Stomach (tissue), 8 donors: ENCODE measurements at regions not wholly inside any gene's neighbourhood (a gene's known extent, or its start where the extent isn't known, plus 50 kb on each side); places are given as distances from the start of the nearest gene placed in this dataset.

Experiments used
- DNase-seq, 2 donors: peaks; one replicate each; pipeline versions ENCODE4 v3.0.0 to v3.0.0-alpha.2; 2013 to 2019
- H3K27ac ChIP-seq, 5 donors: fragments of 200-600 bp in 4 of 5; sonication (generic) in 4 of 5; one replicate each; pipeline ENCODE4 v1.5.1; 2013 to 2019; ENCODE audit warnings: mild to moderate bottlenecking in 1 of 5, moderate library complexity in 1 of 5
- H3K27me3 ChIP-seq, 3 donors: fragments of 200-600 bp; sonication (generic); one replicate each; pipeline ENCODE4 v1.5.1; 2017 to 2019; ENCODE audit warnings: mixed run types in 1 of 3
- H3K36me3 ChIP-seq, 4 donors: fragments of 200-600 bp; sonication (generic); 1 replicate in 3 of 4; 2 replicates in 1 of 4; pipeline ENCODE4 v1.5.1; 2016 to 2019
- H3K4me1 ChIP-seq, 4 donors: fragments of 200-600 bp; sonication (generic); one replicate each; pipeline ENCODE4 v1.5.1; 2016 to 2019
- H3K4me3 ChIP-seq, 4 donors: fragments of 200-600 bp; sonication (generic) in 3 of 4; one replicate each; pipeline ENCODE4 v1.5.1; 2016 to 2019; ENCODE audit warnings: mild to moderate bottlenecking in 1 of 4
- H3K9me3 ChIP-seq, 4 donors: fragments of 200-600 bp; sonication (generic); one replicate each; pipeline ENCODE4 v1.5.1; 2016 to 2019
- EP300 ChIP-seq: sonication (generic); formaldehyde crosslinking; IDR thresholded peaks from one replicate; pipeline ENCODE4 v1.6.1; 2017; ENCODE audit warnings: antibody characterized with exemption
- POLR2A ChIP-seq, 4 donors: fragments of 450-650 bp; IDR thresholded peaks; one replicate each; pipeline ENCODE4 v1.6.1; 2016; ENCODE audit warnings: antibody characterized with exemption in 4 of 4, control low read depth in 2 of 4, mild to moderate bottlenecking in 1 of 4, moderate library complexity in 1 of 4
- POLR2AphosphoS5 ChIP-seq, 3 donors: sonication (generic); formaldehyde crosslinking; IDR thresholded peaks; one replicate each; pipeline ENCODE4 v1.6.1; 2016; ENCODE audit warnings: antibody characterized with exemption in 3 of 3
- WGBS, 5 donors: extraction: QIAGEN DNeasy Blood & Tissue Kit in 3 of 5; methylation state at CpG; one replicate each; pipeline versions ENCODE4 v1.1.5 to v1.1.7; 2013 to 2018; 5-methylcytosine and 5-hydroxymethylcytosine counted together
- intact Hi-C: fragments of 100-400 bp; cut with DNase I; formaldehyde crosslinking; loops from one replicate; pipeline ENCODE4 v1.15.1; 2023; ENCODE audit warnings: low total_unique reads
- TF ChIP-seq, protein P1 (sequence below), 7 experiments: fragments of 450-650 bp in 4 of 7; fragments of 200-600 bp in 3 of 7; sonication (generic) in 3 of 7; IDR thresholded peaks; one replicate each; pipeline ENCODE4 v1.5.1; 2016 to 2019; ENCODE audit warnings: antibody characterized with exemption in 7 of 7, control low read depth in 2 of 7, mild to moderate bottlenecking in 1 of 7
- donor health status: healthy with polysubstance abuse.
- donor health status: Bipolar disorder and iron deficiency.
- donor health status: healthy.

DNA sequence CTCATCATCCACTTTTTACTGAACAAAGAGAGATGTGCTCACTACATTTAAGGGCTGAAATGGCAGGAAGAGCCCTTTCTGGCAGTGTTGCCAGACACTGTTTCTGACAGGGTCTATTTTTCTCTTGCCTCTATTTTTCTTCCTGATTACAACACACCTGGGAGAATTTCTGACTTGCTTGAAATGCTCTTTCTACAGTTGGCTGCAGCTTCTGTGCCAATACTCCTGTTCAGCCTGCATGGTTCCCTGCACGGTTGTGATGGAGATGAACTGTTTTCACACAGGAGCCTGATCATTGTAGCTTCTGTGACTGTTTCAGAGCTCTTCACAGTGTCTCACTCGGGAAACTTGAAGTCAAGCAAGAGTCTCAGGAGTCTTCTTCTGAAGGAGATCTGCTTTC, 83.0 kb upstream of the DLG1 start:
- Histone ChIP-seq H3K27me3 (no peaks in the 10 kb centered on the region), H3K4me1 (no peaks in the 10 kb centered on the region), H3K36me3 (no peaks in the 10 kb centered on the region), H3K9me3 (peaks cover 0 to 4% (median 0%) of the 10 kb centered on the region in 4 donors), H3K4me3 (no peak overlapping the region), H3K27ac (no peak overlapping the region)
- no peak for DNase-seq
- 76 to 88% (median 78%) methylated on average over 2 of the region's 2 CpGs for WGBS, 5 donors
- TF ChIP-seq, protein P1, sequence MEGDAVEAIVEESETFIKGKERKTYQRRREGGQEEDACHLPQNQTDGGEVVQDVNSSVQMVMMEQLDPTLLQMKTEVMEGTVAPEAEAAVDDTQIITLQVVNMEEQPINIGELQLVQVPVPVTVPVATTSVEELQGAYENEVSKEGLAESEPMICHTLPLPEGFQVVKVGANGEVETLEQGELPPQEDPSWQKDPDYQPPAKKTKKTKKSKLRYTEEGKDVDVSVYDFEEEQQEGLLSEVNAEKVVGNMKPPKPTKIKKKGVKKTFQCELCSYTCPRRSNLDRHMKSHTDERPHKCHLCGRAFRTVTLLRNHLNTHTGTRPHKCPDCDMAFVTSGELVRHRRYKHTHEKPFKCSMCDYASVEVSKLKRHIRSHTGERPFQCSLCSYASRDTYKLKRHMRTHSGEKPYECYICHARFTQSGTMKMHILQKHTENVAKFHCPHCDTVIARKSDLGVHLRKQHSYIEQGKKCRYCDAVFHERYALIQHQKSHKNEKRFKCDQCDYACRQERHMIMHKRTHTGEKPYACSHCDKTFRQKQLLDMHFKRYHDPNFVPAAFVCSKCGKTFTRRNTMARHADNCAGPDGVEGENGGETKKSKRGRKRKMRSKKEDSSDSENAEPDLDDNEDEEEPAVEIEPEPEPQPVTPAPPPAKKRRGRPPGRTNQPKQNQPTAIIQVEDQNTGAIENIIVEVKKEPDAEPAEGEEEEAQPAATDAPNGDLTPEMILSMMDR (IDR thresholded peaks at IDR 0.05) = no peak
- no peak for TF ChIP-seq POLR2AphosphoS5 (IDR thresholded peaks at IDR 0.05)
- no peak for TF ChIP-seq EP300
- TF ChIP-seq POLR2A (IDR thresholded peaks at IDR 0.05) = no peak
- intact Hi-C loops = no loop called here

DNA sequence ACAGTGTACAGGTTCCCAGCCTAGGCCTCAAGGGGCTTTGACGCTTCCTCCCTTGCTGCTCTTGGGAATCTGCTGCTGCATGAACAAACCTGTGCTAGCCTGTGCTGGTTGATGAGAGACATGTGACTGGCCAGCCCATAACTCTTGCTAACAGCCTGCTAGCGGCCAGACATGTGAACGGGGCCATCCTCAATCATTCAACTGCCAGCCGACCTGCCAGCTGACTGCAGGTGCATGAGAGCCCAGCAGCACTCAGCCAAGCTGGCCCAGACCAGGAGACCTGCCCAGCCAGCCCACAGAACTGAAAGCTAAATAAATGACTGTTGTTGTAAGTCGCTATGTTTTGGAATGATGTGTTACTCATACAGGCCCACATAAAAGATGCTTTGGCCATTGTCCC, 82.4 kb upstream of the DLG1 start:
- H3K4me1 ChIP-seq = no peaks in the 10 kb centered on the region
- H3K27me3 ChIP-seq = no peaks in the 10 kb centered on the region
- no peaks in the 10 kb centered on the region for H3K36me3 ChIP-seq
- intact Hi-C loops = no loop called here
- no peak for DNase-seq
- TF ChIP-seq POLR2A (IDR thresholded peaks at IDR 0.05) = no peak
- TF ChIP-seq, protein P1 (IDR thresholded peaks at IDR 0.05) = no peak
- TF ChIP-seq EP300 = no peak
- TF ChIP-seq POLR2AphosphoS5 (IDR thresholded peaks at IDR 0.05) = no peak
- 75 to 88% (median 78%) methylated on average over 3 to 5 of the region's 5 CpGs for WGBS, 5 donors
- H3K27ac ChIP-seq = no peak overlapping the region
- H3K4me3 ChIP-seq = no peak overlapping the region
- H3K9me3 ChIP-seq = peaks cover 0 to 4% (median 0%) of the 10 kb centered on the region in 4 donors

DNA sequence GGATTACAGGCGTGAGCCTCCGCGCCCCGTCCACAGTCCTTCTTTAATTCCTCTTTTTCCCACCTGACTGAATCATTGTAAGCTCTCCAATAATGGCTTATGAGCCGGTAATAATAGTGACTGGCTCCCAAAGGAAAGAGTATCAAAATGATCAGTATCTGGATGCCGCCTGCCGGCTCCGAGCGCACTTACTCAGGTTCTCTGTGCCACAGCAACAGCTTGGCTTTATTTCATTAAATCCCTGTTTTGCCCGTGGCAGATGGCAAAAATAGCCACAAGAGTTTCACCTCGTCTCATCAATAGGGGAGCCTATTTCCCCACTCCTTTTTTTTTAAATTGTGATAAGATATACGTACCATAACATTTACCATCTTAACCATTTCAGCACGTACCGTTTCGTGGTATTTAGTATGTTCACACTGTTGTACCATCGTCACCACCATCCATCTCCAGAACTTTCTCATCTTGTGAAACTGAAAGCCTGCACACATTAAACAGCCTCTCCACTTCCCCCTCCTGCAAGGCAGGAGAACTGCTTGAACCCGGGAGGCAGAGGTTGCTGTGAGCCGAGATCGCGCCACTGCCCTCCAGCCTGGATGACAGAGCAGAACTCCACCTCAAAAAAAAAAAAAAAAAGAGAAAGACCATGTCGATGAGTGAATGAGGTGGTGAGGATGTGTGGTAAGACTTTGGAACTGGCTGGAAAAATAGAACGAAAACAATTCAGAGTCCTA, 80.7 kb upstream of the DLG1 start:
- H3K9me3 ChIP-seq = no peaks in the 10 kb centered on the region
- no peaks in the 10 kb centered on the region for H3K4me1 ChIP-seq
- TF ChIP-seq POLR2A (IDR thresholded peaks at IDR 0.05) (no peak), EP300 (no peak), POLR2AphosphoS5 (IDR thresholded peaks at IDR 0.05) (no peak)
- TF ChIP-seq, protein P1 (IDR thresholded peaks at IDR 0.05) = no peak
- peak overlapping the region in 2 of 5 donors; percentile 81 for H3K27ac ChIP-seq
- DNase-seq = no peak
- H3K27me3 ChIP-seq = no peaks in the 10 kb centered on the region
- H3K4me3 ChIP-seq = no peak overlapping the region
- no peaks in the 10 kb centered on the region for H3K36me3 ChIP-seq
- intact Hi-C loops = no loop called here
- WGBS, 5 donors = 83 to 89% (median 88%) methylated on average over 22 of the region's 22 CpGs

- Histone ChIP-seq H3K27me3 (no peaks in the 10 kb centered on the region), H3K4me3 (no peak overlapping the region), H3K4me1 (peaks cover 0 to 12% (median 6%) of the 10 kb centered on the region in 4 donors), H3K27ac (no peak overlapping the region), H3K9me3 (no peaks in the 10 kb centered on the region), H3K36me3 (no peaks in the 10 kb centered on the region)
- no peak for DNase-seq
- 69 to 81% (median 72%) methylated on average over 10 of the region's 10 CpGs for WGBS, 5 donors
- TF ChIP-seq EP300 (no peak), POLR2A (IDR thresholded peaks at IDR 0.05) (no peak), POLR2AphosphoS5 (IDR thresholded peaks at IDR 0.05) (no peak)
- TF ChIP-seq, protein P1 (IDR thresholded peaks at IDR 0.05) = no peak
- intact Hi-C loops = no loop called here
Measured at GRCh38 chr3:197376735-197377555, 78.5 kb upstream of the DLG1 start.
